ENCODE measurements at regions not wholly inside any gene's neighbourhood (a gene's known extent, or its start where the extent isn't known, plus 50 kb on each side); places are given as distances from the start of the nearest gene placed in this dataset.

- TF ChIP-seq SIN3A (IDR thresholded peaks at IDR 0.05; ENCODE audit: borderline replicate concordance, insufficient read depth, low read length) (no peak), POLR2AphosphoS5 (IDR thresholded peaks at IDR 0.05; ENCODE audit: low read depth, low read length) (no peak), TAF1 (IDR thresholded peaks at IDR 0.05; ENCODE audit: borderline replicate concordance, insufficient read depth, low read length) (no peak), REST (IDR thresholded peaks at IDR 0.05; ENCODE audit: insufficient read depth in 1 of 2, low read depth in 2 of 2, low read length in 2 of 2) (no peak), FOXP2 (optimal IDR thresholded peaks at IDR 0.05; ENCODE audit: borderline replicate concordance, extremely low read depth, extremely low read length, insufficient read depth) (no peak)
Observed at GRCh38 chr11:112842151-112842550, 119.1 kb upstream of the NCAM1 start.
